22Rv1 (cell line): ENCODE measurements at regions not wholly inside any gene's neighbourhood (a gene's known extent, or its start where the extent isn't known, plus 50 kb on each side); places are given as distances from the start of the nearest gene placed in this dataset.
"Not testable (repeated sequence)": the region's sequence is repeated elsewhere in the genome, so short reads cannot be mapped to it uniquely, and the experiment has no call there.

Experiments used
- H3K27ac ChIP-seq: fragments of 450-650 bp; 2 replicates; pipeline ENCODE4 v1.5.1; 2017
- ZFX ChIP-seq: fragments of 450-650 bp; IDR thresholded peaks from 2 replicates; pipeline ENCODE4 v1.6.1; 2017; ENCODE audit warnings: antibody characterized with exemption, borderline replicate concordance
- TF ChIP-seq, protein P1 (sequence below): fragments of 450-650 bp; IDR thresholded peaks from 2 replicates; pipeline ENCODE4 v1.5.1; 2017; ENCODE audit warnings: mild to moderate bottlenecking

DNA sequence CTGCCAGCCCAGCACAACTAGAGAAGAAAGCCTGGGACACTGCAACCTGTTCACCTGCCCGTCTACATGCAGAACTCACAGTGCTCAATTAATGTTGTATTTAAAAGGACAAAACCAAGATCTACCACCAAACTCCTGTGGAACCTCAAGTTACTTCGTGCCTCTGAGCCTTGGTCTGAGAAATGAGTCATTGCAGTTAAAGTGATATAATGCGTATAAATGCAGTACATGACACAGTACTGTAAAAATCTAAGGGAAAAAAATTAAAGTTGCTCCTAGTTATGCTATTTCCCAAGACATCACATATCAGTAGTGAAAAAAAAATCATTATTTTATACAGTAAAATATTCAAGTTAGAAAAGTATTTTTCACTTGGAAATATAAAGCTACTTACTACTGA lies 138.9 kb downstream of the ZIC4 start:
- no peak for TF ChIP-seq ZFX
- TF ChIP-seq, protein P1, sequence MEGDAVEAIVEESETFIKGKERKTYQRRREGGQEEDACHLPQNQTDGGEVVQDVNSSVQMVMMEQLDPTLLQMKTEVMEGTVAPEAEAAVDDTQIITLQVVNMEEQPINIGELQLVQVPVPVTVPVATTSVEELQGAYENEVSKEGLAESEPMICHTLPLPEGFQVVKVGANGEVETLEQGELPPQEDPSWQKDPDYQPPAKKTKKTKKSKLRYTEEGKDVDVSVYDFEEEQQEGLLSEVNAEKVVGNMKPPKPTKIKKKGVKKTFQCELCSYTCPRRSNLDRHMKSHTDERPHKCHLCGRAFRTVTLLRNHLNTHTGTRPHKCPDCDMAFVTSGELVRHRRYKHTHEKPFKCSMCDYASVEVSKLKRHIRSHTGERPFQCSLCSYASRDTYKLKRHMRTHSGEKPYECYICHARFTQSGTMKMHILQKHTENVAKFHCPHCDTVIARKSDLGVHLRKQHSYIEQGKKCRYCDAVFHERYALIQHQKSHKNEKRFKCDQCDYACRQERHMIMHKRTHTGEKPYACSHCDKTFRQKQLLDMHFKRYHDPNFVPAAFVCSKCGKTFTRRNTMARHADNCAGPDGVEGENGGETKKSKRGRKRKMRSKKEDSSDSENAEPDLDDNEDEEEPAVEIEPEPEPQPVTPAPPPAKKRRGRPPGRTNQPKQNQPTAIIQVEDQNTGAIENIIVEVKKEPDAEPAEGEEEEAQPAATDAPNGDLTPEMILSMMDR = no peak

DNA sequence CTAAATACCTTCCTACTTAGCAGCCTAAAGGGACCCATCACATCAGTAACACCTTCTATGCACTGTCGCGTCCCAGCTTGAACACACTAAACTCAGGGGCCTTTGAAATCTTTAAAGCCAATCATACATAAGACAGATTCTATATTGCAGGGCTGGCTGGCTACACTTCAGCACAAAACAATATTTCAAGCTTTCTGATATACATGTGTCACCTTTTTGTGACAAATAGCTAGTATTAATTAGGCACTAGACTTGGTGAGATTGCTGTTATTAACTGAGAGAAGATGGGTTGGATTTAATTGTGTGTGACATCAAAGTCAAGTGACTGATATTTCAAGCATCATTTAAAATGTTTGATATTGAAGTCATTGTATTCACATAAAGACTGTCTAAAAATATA lies 148.4 kb downstream of the ZIC4 start:
- no peak for TF ChIP-seq ZFX
- TF ChIP-seq, protein P1 = no peak
- no peak overlapping the region for H3K27ac ChIP-seq

More for the DNA sequence above, 138.9 kb downstream of the ZIC4 start:
- H3K27ac ChIP-seq = no peak overlapping the region

DNA sequence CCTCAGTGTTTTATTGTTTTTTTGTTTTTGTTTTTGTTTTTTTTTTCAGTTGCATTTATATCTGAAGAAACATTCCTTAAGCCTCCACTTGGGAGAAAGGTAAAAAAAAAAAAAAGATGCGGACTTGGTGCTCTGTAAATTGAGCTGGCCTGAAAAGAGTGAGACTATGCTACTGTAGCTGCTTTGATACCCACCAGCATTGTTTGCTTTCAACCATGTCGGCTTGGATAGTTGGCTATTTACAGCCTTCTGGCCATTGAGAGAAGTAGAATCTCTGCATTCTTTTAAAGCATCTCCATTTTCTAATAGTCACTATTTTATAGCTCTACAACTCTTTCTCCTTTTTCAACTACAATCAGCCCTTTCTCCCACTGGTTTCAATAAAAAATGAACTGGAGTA lies 149.6 kb downstream of the ZIC4 start:
- H3K27ac ChIP-seq = no peak overlapping the region
- TF ChIP-seq, protein P1 = no peak
- no peak for TF ChIP-seq ZFX

DNA sequence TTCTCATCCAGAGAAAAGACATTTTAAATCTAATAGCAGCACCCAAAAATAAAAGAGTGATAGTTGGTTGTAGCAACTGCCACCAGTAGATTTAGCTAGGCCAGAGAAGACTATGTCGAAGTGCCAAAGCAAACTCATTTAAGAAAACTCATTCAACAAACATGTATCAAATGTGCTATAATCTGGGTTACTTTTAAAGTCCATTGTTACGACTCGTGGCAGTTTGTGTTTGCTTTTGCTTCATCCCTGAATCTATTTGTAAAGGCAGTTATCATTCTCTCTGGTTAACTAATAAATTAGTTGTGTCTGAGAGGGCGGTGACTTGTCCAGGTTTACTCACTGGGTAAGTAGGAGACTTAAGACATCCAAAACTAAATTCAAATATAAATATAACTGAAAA lies 159.4 kb downstream of the ZIC4 start:
- H3K27ac ChIP-seq = no peak overlapping the region
- TF ChIP-seq ZFX = no peak
- TF ChIP-seq, protein P1 = no peak

DNA sequence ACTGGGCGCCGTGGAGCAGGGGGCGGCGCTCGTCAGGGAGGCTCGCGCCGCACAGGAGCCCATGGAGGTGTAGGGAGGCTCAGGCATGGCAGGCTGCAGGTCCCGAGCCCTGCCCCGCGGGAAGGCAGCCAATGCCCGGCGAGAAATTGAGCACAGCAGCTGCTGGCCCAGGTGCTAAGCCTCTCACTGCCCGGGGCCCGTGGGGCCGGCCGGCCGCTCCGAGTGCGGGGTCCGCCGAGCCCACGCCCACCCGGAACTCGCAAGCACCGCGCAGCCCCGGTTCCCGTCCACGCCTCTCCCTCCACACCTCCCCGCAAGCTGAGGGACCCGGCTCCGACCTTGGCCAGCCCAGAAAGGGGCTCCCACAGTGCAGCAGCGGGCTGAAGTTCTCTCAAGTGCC lies 160.7 kb downstream of the ZIC4 start:
- not testable (repeated sequence) for H3K27ac ChIP-seq

DNA sequence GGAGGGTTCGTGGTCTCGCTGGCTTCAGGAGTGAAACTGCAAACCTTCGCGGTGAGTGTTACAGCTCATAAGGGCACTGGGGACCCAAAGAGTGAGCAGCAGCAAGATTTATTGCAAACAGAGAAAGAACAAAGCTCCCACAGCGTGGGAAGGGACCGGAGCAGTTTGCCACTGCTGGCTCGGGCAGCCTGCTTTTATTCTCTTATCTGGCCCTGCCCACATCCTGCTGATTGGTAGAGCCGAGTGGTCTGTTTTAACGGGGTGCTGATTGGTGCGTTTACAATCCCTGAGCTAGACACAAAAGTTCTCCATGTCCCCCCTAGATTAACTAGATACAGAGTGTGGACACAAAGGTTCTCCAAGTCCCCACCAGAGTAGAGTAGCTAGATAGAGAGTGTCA lies 161.3 kb downstream of the ZIC4 start:
- H3K27ac ChIP-seq = not testable (repeated sequence)

DNA sequence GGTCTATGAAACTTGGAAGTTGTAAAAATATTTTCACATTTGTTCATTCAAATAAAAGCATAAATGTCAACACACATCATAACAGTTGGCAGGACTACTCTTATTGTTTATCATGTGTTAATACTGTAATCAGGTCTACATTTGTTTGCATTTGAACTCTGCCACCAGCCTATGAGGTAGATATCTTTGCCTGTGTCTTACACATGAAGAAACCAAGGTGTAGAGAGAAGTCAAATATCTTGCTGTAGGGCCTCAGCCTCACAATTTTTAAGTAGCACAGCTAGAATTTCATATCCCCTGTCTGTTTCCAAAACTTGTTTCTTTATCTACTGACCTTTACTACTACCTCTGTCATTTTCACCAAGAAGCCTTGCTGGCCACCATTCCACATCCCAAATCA lies 161.9 kb downstream of the ZIC4 start:
- no peak overlapping the region for H3K27ac ChIP-seq
- TF ChIP-seq, protein P1 = no peak
- no peak for TF ChIP-seq ZFX

DNA sequence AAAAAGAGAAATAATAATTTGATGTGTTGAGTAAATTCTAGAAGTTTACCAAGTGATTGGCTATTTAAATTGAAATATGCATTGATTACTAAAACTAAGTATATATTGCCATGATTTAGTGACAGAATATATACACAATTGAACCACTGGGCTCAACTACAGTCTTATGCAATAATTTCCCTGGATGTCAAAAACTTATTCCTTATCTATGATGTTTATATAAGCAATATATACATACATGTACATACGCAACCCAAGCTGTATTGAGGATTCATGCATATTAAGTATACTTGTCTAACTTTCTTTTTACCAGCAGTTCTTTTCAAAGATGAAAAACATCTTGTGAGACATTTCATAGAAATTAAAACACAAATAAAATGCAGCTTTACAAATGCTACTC lies 165.8 kb downstream of the ZIC4 start:
- no peak for TF ChIP-seq ZFX
- TF ChIP-seq, protein P1 = no peak
- no peak overlapping the region for H3K27ac ChIP-seq
